ENCODE measurements at regions not wholly inside any gene's neighbourhood (a gene's known extent, or its start where the extent isn't known, plus 50 kb on each side); places are given as distances from the start of the nearest gene placed in this dataset.

GRCh38 chr6:133773776-133774175, 115.1 kb upstream of the TCF21 start:
- TF ChIP-seq, protein P1, sequence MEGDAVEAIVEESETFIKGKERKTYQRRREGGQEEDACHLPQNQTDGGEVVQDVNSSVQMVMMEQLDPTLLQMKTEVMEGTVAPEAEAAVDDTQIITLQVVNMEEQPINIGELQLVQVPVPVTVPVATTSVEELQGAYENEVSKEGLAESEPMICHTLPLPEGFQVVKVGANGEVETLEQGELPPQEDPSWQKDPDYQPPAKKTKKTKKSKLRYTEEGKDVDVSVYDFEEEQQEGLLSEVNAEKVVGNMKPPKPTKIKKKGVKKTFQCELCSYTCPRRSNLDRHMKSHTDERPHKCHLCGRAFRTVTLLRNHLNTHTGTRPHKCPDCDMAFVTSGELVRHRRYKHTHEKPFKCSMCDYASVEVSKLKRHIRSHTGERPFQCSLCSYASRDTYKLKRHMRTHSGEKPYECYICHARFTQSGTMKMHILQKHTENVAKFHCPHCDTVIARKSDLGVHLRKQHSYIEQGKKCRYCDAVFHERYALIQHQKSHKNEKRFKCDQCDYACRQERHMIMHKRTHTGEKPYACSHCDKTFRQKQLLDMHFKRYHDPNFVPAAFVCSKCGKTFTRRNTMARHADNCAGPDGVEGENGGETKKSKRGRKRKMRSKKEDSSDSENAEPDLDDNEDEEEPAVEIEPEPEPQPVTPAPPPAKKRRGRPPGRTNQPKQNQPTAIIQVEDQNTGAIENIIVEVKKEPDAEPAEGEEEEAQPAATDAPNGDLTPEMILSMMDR (IDR thresholded peaks at IDR 0.05), result no peak
- Mint-ChIP-seq H3K36me3 (ENCODE audit: low read depth) (peaks cover 6% of the 10 kb centered on the region), H3K9me3 (ENCODE audit: low read depth) (peaks cover 18% of the 10 kb centered on the region), H3K27ac (ENCODE audit: unreplicated experiment) (peak overlapping the region; percentile 72), H3K4me3 (ENCODE audit: unreplicated experiment) (no peak overlapping the region), H3K27me3 (ENCODE audit: low read depth) (no peaks in the 10 kb centered on the region), H3K4me1 (ENCODE audit: low read depth) (peaks cover 37% of the 10 kb centered on the region)
- no peak for DNase-seq (ENCODE audit: low spot score)

GRCh38 chr6:133774356-133774755, 114.6 kb upstream of the TCF21 start:
- H3K27me3 Mint-ChIP-seq (ENCODE audit: low read depth), result no peaks in the 10 kb centered on the region
- TF ChIP-seq, protein P1 (IDR thresholded peaks at IDR 0.05), result no peak
- H3K27ac Mint-ChIP-seq (ENCODE audit: unreplicated experiment), result peak overlapping the region; percentile 72
- H3K36me3 Mint-ChIP-seq (ENCODE audit: low read depth), result peaks cover 6% of the 10 kb centered on the region
- no peak overlapping the region for H3K4me3 Mint-ChIP-seq (ENCODE audit: unreplicated experiment)
- no peak for DNase-seq (ENCODE audit: low spot score)
- H3K4me1 Mint-ChIP-seq (ENCODE audit: low read depth), result peaks cover 41% of the 10 kb centered on the region
- peaks cover 18% of the 10 kb centered on the region for H3K9me3 Mint-ChIP-seq (ENCODE audit: low read depth)

DNA sequence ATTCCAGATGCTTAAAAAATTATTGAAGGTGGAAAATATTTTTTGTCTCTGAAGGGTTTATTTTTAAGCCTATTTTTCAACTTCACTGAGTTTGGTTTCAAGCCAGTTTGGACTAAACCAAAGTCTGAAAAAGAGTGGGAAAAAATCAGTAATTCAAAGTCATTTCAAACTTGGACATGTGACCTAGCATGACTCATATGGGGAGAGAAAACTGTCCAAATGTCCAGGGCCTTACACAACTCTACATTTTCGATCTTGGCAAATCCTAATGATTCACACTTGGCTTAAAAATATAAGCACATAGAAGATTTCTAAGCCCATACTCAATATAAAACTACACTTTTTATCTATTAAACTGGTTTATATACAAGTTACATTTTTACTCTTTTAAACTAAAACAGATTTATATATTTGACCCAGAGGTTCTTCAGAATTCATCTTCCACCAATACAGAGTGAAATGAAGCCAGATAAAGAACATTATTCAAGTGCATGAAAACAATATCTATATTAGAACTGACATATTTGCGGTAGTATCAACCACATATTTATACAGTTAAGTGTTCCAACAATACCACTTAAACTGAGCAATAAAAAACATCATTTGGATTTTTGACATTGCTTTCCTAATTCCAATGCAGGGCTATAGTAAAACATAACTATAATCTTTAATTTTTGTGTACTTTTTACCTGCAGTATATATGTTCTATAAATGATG, 110.3 kb upstream of the TCF21 start:
- Mint-ChIP-seq H3K4me1 (ENCODE audit: low read depth) (peaks cover 50% of the 10 kb centered on the region), H3K9me3 (ENCODE audit: low read depth) (peaks cover 11% of the 10 kb centered on the region), H3K27me3 (ENCODE audit: low read depth) (no peaks in the 10 kb centered on the region), H3K36me3 (ENCODE audit: low read depth) (peaks cover 2% of the 10 kb centered on the region), H3K4me3 (ENCODE audit: unreplicated experiment) (no peak overlapping the region), H3K27ac (ENCODE audit: unreplicated experiment) (peak overlapping the region; percentile 80)
- TF ChIP-seq, protein P1 (IDR thresholded peaks at IDR 0.05), result no peak
- DNase-seq (ENCODE audit: low spot score), result no peak

- TF ChIP-seq, protein P1 (IDR thresholded peaks at IDR 0.05), result no peak
- H3K4me3 Mint-ChIP-seq (ENCODE audit: unreplicated experiment), result no peak overlapping the region
- H3K9me3 Mint-ChIP-seq (ENCODE audit: low read depth), result no peaks in the 10 kb centered on the region
- H3K27me3 Mint-ChIP-seq (ENCODE audit: low read depth), result no peaks in the 10 kb centered on the region
- no peak for DNase-seq (ENCODE audit: low spot score)
- H3K36me3 Mint-ChIP-seq (ENCODE audit: low read depth), result no peaks in the 10 kb centered on the region
- peaks cover 43% of the 10 kb centered on the region for H3K4me1 Mint-ChIP-seq (ENCODE audit: low read depth)
- peak overlapping the region; percentile 47 for H3K27ac Mint-ChIP-seq (ENCODE audit: unreplicated experiment)
These were observed 108.8 kb upstream of the TCF21 start for GRCh38 chr6:133779916-133780695.

DNA sequence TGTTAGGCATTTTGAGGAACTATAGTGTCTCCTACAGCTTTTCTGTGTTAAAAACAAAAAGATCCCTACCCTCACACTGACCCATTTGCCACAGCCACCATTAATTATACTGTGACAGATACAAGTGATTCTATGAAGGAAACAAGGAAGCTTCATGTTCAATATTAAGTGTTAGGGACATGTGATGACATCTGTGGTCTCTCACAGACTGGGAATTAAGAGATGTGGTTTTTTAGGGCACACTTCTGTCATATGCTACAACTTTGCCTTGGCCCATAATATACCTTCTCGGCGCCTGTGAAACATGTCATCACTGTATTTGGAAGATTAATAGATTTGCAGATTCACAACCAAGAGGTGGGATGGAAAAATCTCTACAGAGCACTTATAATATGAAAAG, 102.9 kb upstream of the TCF21 start:
- no peak overlapping the region for H3K27ac Mint-ChIP-seq (ENCODE audit: unreplicated experiment)
- TF ChIP-seq, protein P1 (IDR thresholded peaks at IDR 0.05), result no peak
- no peaks in the 10 kb centered on the region for H3K9me3 Mint-ChIP-seq (ENCODE audit: low read depth)
- H3K4me3 Mint-ChIP-seq (ENCODE audit: unreplicated experiment), result no peak overlapping the region
- DNase-seq (ENCODE audit: low spot score), result no peak
- peaks cover 12% of the 10 kb centered on the region for H3K4me1 Mint-ChIP-seq (ENCODE audit: low read depth)
- H3K36me3 Mint-ChIP-seq (ENCODE audit: low read depth), result peaks cover 3% of the 10 kb centered on the region
- H3K27me3 Mint-ChIP-seq (ENCODE audit: low read depth), result no peaks in the 10 kb centered on the region
